Transverse colon (tissue), 4 donors: ENCODE measurements at regions not wholly inside any gene's neighbourhood (a gene's known extent, or its start where the extent isn't known, plus 50 kb on each side); places are given as distances from the start of the nearest gene placed in this dataset.

Experiments used
- CTCF ChIP-seq, 5 experiments: fragments of 200-600 bp in 3 of 5; fragments of 450-650 bp in 2 of 5; sonication (generic) in 3 of 5; IDR thresholded peaks; 1 replicate in 2 of 5; 2 replicates in 3 of 5; pipeline ENCODE4 v1.5.1; 2016 to 2017; ENCODE audit warnings: antibody characterized with exemption in 5 of 5, inconsistent platforms in 3 of 5, mild to moderate bottlenecking in 2 of 5, moderate library complexity in 1 of 5
- EP300 ChIP-seq: sonication (generic); formaldehyde crosslinking; IDR thresholded peaks from one replicate; pipeline ENCODE4 v1.6.1; 2017; ENCODE audit warnings: antibody characterized with exemption, low read depth
- POLR2A ChIP-seq: fragments of 450-650 bp; IDR thresholded peaks from one replicate; pipeline ENCODE4 v1.6.1; 2016; ENCODE audit warnings: antibody characterized with exemption, mild to moderate bottlenecking, moderate library complexity
- POLR2AphosphoS5 ChIP-seq, 3 donors: sonication (generic); formaldehyde crosslinking; IDR thresholded peaks; one replicate each; pipeline ENCODE4 v1.6.1; 2016; ENCODE audit warnings: antibody characterized with exemption in 3 of 3

GRCh38 chr1:81254068-81254467 is 546.7 kb upstream of the ADGRL2 start:
- no peak for TF ChIP-seq CTCF (IDR thresholded peaks at IDR 0.05)
- no peak for TF ChIP-seq POLR2A
- TF ChIP-seq EP300 = no peak
- no peak for TF ChIP-seq POLR2AphosphoS5 (IDR thresholded peaks at IDR 0.05)
